Stomach (tissue), 8 donors: ENCODE measurements at regions not wholly inside any gene's neighbourhood (a gene's known extent, or its start where the extent isn't known, plus 50 kb on each side); places are given as distances from the start of the nearest gene placed in this dataset.
A peak's percentile ranks its signal among the peaks of the same experiment; 100 is the strongest.

ENCODE experiments used
- DNase-seq, 2 donors: peaks; one replicate each; pipeline versions ENCODE4 v3.0.0 to v3.0.0-alpha.2; 2013 to 2019
- H3K27ac ChIP-seq, 5 donors: fragments of 200-600 bp in 4 of 5; sonication (generic) in 4 of 5; one replicate each; pipeline ENCODE4 v1.5.1; 2013 to 2019; ENCODE audit warnings: mild to moderate bottlenecking in 1 of 5, moderate library complexity in 1 of 5
- H3K27me3 ChIP-seq, 3 donors: fragments of 200-600 bp; sonication (generic); one replicate each; pipeline ENCODE4 v1.5.1; 2017 to 2019; ENCODE audit warnings: mixed run types in 1 of 3
- H3K36me3 ChIP-seq, 4 donors: fragments of 200-600 bp; sonication (generic); 1 replicate in 3 of 4; 2 replicates in 1 of 4; pipeline ENCODE4 v1.5.1; 2016 to 2019
- H3K4me1 ChIP-seq, 4 donors: fragments of 200-600 bp; sonication (generic); one replicate each; pipeline ENCODE4 v1.5.1; 2016 to 2019
- H3K4me3 ChIP-seq, 4 donors: fragments of 200-600 bp; sonication (generic) in 3 of 4; one replicate each; pipeline ENCODE4 v1.5.1; 2016 to 2019; ENCODE audit warnings: mild to moderate bottlenecking in 1 of 4
- H3K9me3 ChIP-seq, 4 donors: fragments of 200-600 bp; sonication (generic); one replicate each; pipeline ENCODE4 v1.5.1; 2016 to 2019
- EP300 ChIP-seq: sonication (generic); formaldehyde crosslinking; IDR thresholded peaks from one replicate; pipeline ENCODE4 v1.6.1; 2017; ENCODE audit warnings: antibody characterized with exemption
- POLR2A ChIP-seq, 4 donors: fragments of 450-650 bp; IDR thresholded peaks; one replicate each; pipeline ENCODE4 v1.6.1; 2016; ENCODE audit warnings: antibody characterized with exemption in 4 of 4, control low read depth in 2 of 4, mild to moderate bottlenecking in 1 of 4, moderate library complexity in 1 of 4
- POLR2AphosphoS5 ChIP-seq, 3 donors: sonication (generic); formaldehyde crosslinking; IDR thresholded peaks; one replicate each; pipeline ENCODE4 v1.6.1; 2016; ENCODE audit warnings: antibody characterized with exemption in 3 of 3
- WGBS, 5 donors: extraction: QIAGEN DNeasy Blood & Tissue Kit in 3 of 5; methylation state at CpG; one replicate each; pipeline versions ENCODE4 v1.1.5 to v1.1.7; 2013 to 2018; 5-methylcytosine and 5-hydroxymethylcytosine counted together
- intact Hi-C: fragments of 100-400 bp; cut with DNase I; formaldehyde crosslinking; loops from one replicate; pipeline ENCODE4 v1.15.1; 2023; ENCODE audit warnings: low total_unique reads
- TF ChIP-seq, protein P1 (sequence below), 7 experiments: fragments of 450-650 bp in 4 of 7; fragments of 200-600 bp in 3 of 7; sonication (generic) in 3 of 7; IDR thresholded peaks; one replicate each; pipeline ENCODE4 v1.5.1; 2016 to 2019; ENCODE audit warnings: antibody characterized with exemption in 7 of 7, control low read depth in 2 of 7, mild to moderate bottlenecking in 1 of 7
- donor health status: healthy with polysubstance abuse.
- donor health status: Bipolar disorder and iron deficiency.
- donor health status: healthy.

GRCh38 chr11:128335729-128336128 is 251.6 kb downstream of the ETS1 start:
- intact Hi-C loops = no loop called here
- H3K4me3 ChIP-seq = no peak overlapping the region
- no peaks in the 10 kb centered on the region for H3K27me3 ChIP-seq
- H3K36me3 ChIP-seq = no peaks in the 10 kb centered on the region
- WGBS, 5 donors = 82 to 92% (median 89%) methylated on average over 10 of the region's 10 CpGs
- no peaks in the 10 kb centered on the region for H3K9me3 ChIP-seq
- no peak for DNase-seq
- H3K27ac ChIP-seq = peak overlapping the region in 3 of 5 donors; percentile 19 to 53 (median 53)
- peaks cover 0 to 14% (median 2%) of the 10 kb centered on the region in 4 donors for H3K4me1 ChIP-seq
- TF ChIP-seq, protein P1, sequence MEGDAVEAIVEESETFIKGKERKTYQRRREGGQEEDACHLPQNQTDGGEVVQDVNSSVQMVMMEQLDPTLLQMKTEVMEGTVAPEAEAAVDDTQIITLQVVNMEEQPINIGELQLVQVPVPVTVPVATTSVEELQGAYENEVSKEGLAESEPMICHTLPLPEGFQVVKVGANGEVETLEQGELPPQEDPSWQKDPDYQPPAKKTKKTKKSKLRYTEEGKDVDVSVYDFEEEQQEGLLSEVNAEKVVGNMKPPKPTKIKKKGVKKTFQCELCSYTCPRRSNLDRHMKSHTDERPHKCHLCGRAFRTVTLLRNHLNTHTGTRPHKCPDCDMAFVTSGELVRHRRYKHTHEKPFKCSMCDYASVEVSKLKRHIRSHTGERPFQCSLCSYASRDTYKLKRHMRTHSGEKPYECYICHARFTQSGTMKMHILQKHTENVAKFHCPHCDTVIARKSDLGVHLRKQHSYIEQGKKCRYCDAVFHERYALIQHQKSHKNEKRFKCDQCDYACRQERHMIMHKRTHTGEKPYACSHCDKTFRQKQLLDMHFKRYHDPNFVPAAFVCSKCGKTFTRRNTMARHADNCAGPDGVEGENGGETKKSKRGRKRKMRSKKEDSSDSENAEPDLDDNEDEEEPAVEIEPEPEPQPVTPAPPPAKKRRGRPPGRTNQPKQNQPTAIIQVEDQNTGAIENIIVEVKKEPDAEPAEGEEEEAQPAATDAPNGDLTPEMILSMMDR (IDR thresholded peaks at IDR 0.05) = no peak
- no peak for TF ChIP-seq POLR2A (IDR thresholded peaks at IDR 0.05)
- no peak for TF ChIP-seq POLR2AphosphoS5 (IDR thresholded peaks at IDR 0.05)
- no peak for TF ChIP-seq EP300

- TF ChIP-seq POLR2A (IDR thresholded peaks at IDR 0.05) = no peak
- peak; percentile 11 for TF ChIP-seq EP300
- TF ChIP-seq POLR2AphosphoS5 (IDR thresholded peaks at IDR 0.05) = peak in 2 of 3 donors; percentile 16 to 19
- Histone ChIP-seq H3K36me3 (no peaks in the 10 kb centered on the region), H3K9me3 (no peaks in the 10 kb centered on the region), H3K4me1 (peaks cover 0 to 14% (median 2%) of the 10 kb centered on the region in 4 donors), H3K27me3 (no peaks in the 10 kb centered on the region), H3K4me3 (no peak overlapping the region), H3K27ac (peak overlapping the region in 3 of 5 donors; percentile 46 to 65 (median 54))
- 56 to 70% (median 63%) methylated on average over 12 of the region's 12 CpGs for WGBS, 5 donors
- intact Hi-C loops = no loop called here
- DNase-seq = peak in 1 of 2 donors; percentile 69
Measured at GRCh38 chr11:128334311-128335044, 252.9 kb downstream of the ETS1 start.

GRCh38 chr11:128331317-128331716 is 256.0 kb downstream of the ETS1 start:
- H3K27ac ChIP-seq = no peak overlapping the region
- no peak for DNase-seq
- peaks cover 0 to 14% (median 2%) of the 10 kb centered on the region in 4 donors for H3K4me1 ChIP-seq
- TF ChIP-seq POLR2A (IDR thresholded peaks at IDR 0.05) (no peak), EP300 (no peak), POLR2AphosphoS5 (IDR thresholded peaks at IDR 0.05) (no peak)
- TF ChIP-seq, protein P1 (IDR thresholded peaks at IDR 0.05) = no peak
- no peak overlapping the region for H3K4me3 ChIP-seq
- H3K36me3 ChIP-seq = no peaks in the 10 kb centered on the region
- no peaks in the 10 kb centered on the region for H3K27me3 ChIP-seq
- no peaks in the 10 kb centered on the region for H3K9me3 ChIP-seq
- intact Hi-C loops = no loop called here
- 72 to 82% (median 77%) methylated on average over 3 of the region's 3 CpGs for whole genome bisulfite sequencing, 5 donors

- peak overlapping the region in 3 of 5 donors; percentile 14 to 20 (median 20) for H3K27ac ChIP-seq
- H3K9me3 ChIP-seq = no peaks in the 10 kb centered on the region
- intact Hi-C loops = no loop called here
- DNase-seq = peak in 1 of 2 donors; percentile 22
- WGBS, 5 donors = 85 to 94% (median 87%) methylated on average over 2 of the region's 2 CpGs
- H3K27me3 ChIP-seq = no peaks in the 10 kb centered on the region
- peaks cover 0 to 9% (median 0%) of the 10 kb centered on the region in 4 donors for H3K4me1 ChIP-seq
- TF ChIP-seq POLR2A (IDR thresholded peaks at IDR 0.05) (no peak), POLR2AphosphoS5 (IDR thresholded peaks at IDR 0.05) (no peak), EP300 (no peak)
- TF ChIP-seq, protein P1 (IDR thresholded peaks at IDR 0.05) = no peak
- no peaks in the 10 kb centered on the region for H3K36me3 ChIP-seq
- H3K4me3 ChIP-seq = no peak overlapping the region
Measured at GRCh38 chr11:128330203-128330602, 257.2 kb downstream of the ETS1 start.
